HepG2 (cell line): ENCODE measurements at regions not wholly inside any gene's neighbourhood (a gene's known extent, or its start where the extent isn't known, plus 50 kb on each side); places are given as distances from the start of the nearest gene placed in this dataset.

Source experiments
- CENPBD1 ChIP-seq: sonication (generic); formaldehyde crosslinking; IDR thresholded peaks from 2 replicates; pipeline ENCODE4 v1.8.0; 2022; ENCODE audit warnings: missing genetic modification reagents, low read depth, mild to moderate bottlenecking, borderline replicate concordance
- GLI4 ChIP-seq: sonication (generic); formaldehyde crosslinking; IDR thresholded peaks from 2 replicates; pipeline ENCODE4 v1.5.1; 2020; ENCODE audit warnings: missing genetic modification reagents, mild to moderate bottlenecking, moderate library complexity, borderline replicate concordance
- HNF4A ChIP-seq: sonication (generic); formaldehyde crosslinking; IDR thresholded peaks from 2 replicates; pipeline ENCODE4 v1.4.0; 2020; ENCODE audit warnings: missing genetic modification reagents
- POLR2AphosphoS5 ChIP-seq: IDR thresholded peaks from 2 replicates; pipeline ENCODE4 v1.6.1; 2012; ENCODE audit warnings: low read depth, low read length
- SETDB1 ChIP-seq: sonication (generic); formaldehyde crosslinking; IDR thresholded peaks from 2 replicates; pipeline ENCODE4 v1.5.1; 2020; ENCODE audit warnings: missing genetic modification reagents, mild to moderate bottlenecking, borderline replicate concordance

DNA sequence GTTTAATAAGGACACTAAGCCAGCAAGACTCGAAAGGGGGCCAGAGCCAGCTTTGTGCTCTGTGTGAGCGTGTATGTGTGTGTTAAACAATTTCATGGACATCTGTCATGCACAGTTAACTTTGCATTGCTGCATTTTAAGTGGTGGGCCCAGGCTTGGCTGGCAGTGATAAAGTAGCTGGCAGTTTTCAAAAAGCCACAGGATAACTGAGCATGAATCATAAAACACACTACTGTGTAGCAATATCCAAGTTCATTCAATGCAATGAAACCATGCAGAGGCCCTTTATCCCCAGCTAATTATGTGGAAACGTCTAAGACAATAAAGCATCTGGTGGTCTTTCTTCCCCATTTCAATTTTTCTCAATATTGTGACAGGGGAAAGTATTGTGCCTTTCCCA, 132.9 kb downstream of the NKX6-1 start:
- no peak for TF ChIP-seq SETDB1 (CRISPR knock-in tag)
- TF ChIP-seq POLR2AphosphoS5, result no peak
- no peak for TF ChIP-seq GLI4 (CRISPR knock-in tag)
- TF ChIP-seq CENPBD1 (CRISPR knock-in tag), result no peak
- TF ChIP-seq HNF4A (CRISPR knock-in tag), result no peak
